SK-N-SH treated with all-trans-retinoic acid at 6 μM for 48 hours (cell line): ENCODE measurements at regions not wholly inside any gene's neighbourhood (a gene's known extent, or its start where the extent isn't known, plus 50 kb on each side); places are given as distances from the start of the nearest gene placed in this dataset.

Experiments
- ATAC-seq: fragments of 200-7000 bp; cut with Tn5 transposase; 3 replicates; pipeline ENCODE4 v1.9.1; 2020; ENCODE audit warnings: mild to moderate bottlenecking, moderate library complexity
- ARNTL ChIP-seq: fragments of 450-650 bp; formaldehyde crosslinking; IDR thresholded peaks from 2 replicates; pipeline ENCODE4 v1.5.0; 2020; ENCODE audit warnings: low read depth, mild to moderate bottlenecking, moderate library complexity, borderline replicate concordance
- BACH2 ChIP-seq: fragments of 250-450 bp; sonication (Bioruptor Pico); IDR thresholded peaks from 2 replicates; pipeline ENCODE4 v1.9.0; 2021; ENCODE audit warnings: mild to moderate bottlenecking, borderline replicate concordance
- CREB5 ChIP-seq: fragments of 250-450 bp; sonication (Bioruptor Pico); IDR thresholded peaks from 2 replicates; pipeline ENCODE4 v1.5.1; 2020; ENCODE audit warnings: low read depth, mild to moderate bottlenecking, moderate library complexity
- CSDC2 ChIP-seq: fragments of 250-450 bp; sonication (Bioruptor Pico); IDR thresholded peaks from 2 replicates; pipeline ENCODE4 v1.5.0; 2020; ENCODE audit warnings: mild to moderate bottlenecking, moderate library complexity
- ESRRG ChIP-seq: fragments of 250-450 bp; sonication (Bioruptor Pico); IDR thresholded peaks from 2 replicates; pipeline ENCODE4 v1.6.1; 2021; ENCODE audit warnings: mild to moderate bottlenecking
- GLIS3 ChIP-seq: fragments of 250-450 bp; sonication (Bioruptor Pico); IDR thresholded peaks from 2 replicates; pipeline ENCODE4 v1.5.0; 2020; ENCODE audit warnings: mild to moderate bottlenecking, moderate library complexity
- ISL1 ChIP-seq: fragments of 250-450 bp; sonication (Bioruptor Pico); IDR thresholded peaks from 2 replicates; pipeline ENCODE4 v2.1.2; 2022; ENCODE audit warnings: mild to moderate bottlenecking, moderate library complexity
- OSR1 ChIP-seq: fragments of 250-450 bp; sonication (Bioruptor Pico); IDR thresholded peaks from 2 replicates; pipeline ENCODE4 v1.8.0; 2022; ENCODE audit warnings: moderate library complexity, mild to moderate bottlenecking, inconsistent platforms
- POU6F1 ChIP-seq: fragments of 250-450 bp; sonication (Bioruptor Pico); IDR thresholded peaks from 2 replicates; pipeline ENCODE4 v1.8.0; 2021; ENCODE audit warnings: low read depth, mild to moderate bottlenecking, moderate library complexity, borderline replicate concordance
- PPARA ChIP-seq: fragments of 250-450 bp; sonication (Bioruptor Pico); IDR thresholded peaks from 2 replicates; pipeline ENCODE4 v1.5.0; 2020; ENCODE audit warnings: mild to moderate bottlenecking, borderline replicate concordance
- RARB ChIP-seq: fragments of 250-450 bp; sonication (Bioruptor Pico); IDR thresholded peaks from 2 replicates; pipeline ENCODE4 v1.8.0; 2021; ENCODE audit warnings: mild to moderate bottlenecking, moderate library complexity
- SNAI2 ChIP-seq: fragments of 250-450 bp; sonication (Bioruptor Pico); IDR thresholded peaks from 2 replicates; pipeline ENCODE4 v1.5.0; 2020; ENCODE audit warnings: mild to moderate bottlenecking, moderate library complexity
- TCF4 ChIP-seq: fragments of 250-450 bp; sonication (Bioruptor Pico); IDR thresholded peaks from 2 replicates; pipeline ENCODE4 v1.8.0; 2021; ENCODE audit warnings: mild to moderate bottlenecking, moderate library complexity, borderline replicate concordance
- TOX ChIP-seq: fragments of 250-450 bp; sonication (Bioruptor Pico); IDR thresholded peaks from 2 replicates; pipeline ENCODE4 v1.8.0; 2021; ENCODE audit warnings: mild to moderate bottlenecking, moderate library complexity, borderline replicate concordance
- ZC3H10 ChIP-seq: fragments of 250-450 bp; sonication (Bioruptor Pico); IDR thresholded peaks from 2 replicates; pipeline ENCODE4 v1.5.1; 2021; ENCODE audit warnings: mild to moderate bottlenecking, moderate library complexity
- ZFP3 ChIP-seq: fragments of 250-450 bp; sonication (Bioruptor Pico); IDR thresholded peaks from 2 replicates; pipeline ENCODE4 v1.5.0; 2020; ENCODE audit warnings: mild to moderate bottlenecking, moderate library complexity
- ZNF70 ChIP-seq: fragments of 450-650 bp; formaldehyde crosslinking; IDR thresholded peaks from 2 replicates; pipeline ENCODE4 v1.5.0; 2020; ENCODE audit warnings: mild to moderate bottlenecking, moderate library complexity
- ZNF8 ChIP-seq: fragments of 450-650 bp; formaldehyde crosslinking; IDR thresholded peaks from 2 replicates; pipeline ENCODE4 v1.5.0; 2020; ENCODE audit warnings: mild to moderate bottlenecking, moderate library complexity
- TF ChIP-seq, protein P1 (sequence below): fragments of 250-450 bp; sonication (Bioruptor Pico); IDR thresholded peaks from 2 replicates; pipeline ENCODE4 v1.5.0; 2020; ENCODE audit warnings: mild to moderate bottlenecking, moderate library complexity

DNA sequence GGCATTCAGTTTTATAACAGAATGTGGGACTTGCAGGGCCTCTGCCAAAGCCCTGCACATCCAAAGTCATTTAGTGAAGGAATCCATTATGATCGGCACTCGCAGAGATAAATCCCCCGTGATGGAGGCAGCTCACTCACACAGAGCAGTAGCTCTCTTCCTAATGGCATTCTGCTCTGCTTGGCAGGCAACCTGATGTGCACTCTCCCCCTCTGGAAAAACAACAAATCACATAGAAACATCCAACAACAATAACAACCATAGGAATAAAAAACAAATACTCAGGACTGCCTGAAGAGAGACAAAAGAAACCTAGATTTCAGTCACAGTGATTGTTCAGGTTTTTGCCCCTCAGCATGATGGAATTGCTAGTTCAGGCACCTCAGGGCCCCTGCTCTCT is 59.7 kb downstream of the NAA11 start:
- no peak for TF ChIP-seq ISL1 (CRISPR knock-in tag)
- TF ChIP-seq, all 23 proteins: peak for 0
- ATAC-seq, result no peak

DNA sequence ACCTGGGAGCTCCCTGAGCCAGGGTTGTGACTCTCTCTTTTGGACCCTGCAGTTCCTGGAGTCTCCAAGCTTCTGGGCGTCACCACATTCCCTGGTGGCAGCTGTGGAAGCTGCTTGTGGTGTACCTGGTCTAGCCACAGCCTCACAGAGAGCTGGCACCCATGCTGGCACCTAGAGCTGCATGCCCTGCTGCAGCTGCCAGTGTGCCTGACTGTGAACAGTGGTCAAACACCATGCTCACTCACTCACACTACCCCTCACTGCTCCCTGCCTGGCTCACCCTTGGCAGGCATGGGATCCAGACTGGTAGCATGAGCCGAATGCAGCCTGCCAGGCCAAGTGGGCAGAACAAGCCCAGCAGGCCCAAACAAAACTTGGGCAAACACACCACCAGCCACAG is 66.6 kb downstream of the NAA11 start:
- ATAC-seq, result no peak
- no peak for TF ChIP-seq RARB (CRISPR knock-in tag)

GRCh38 chr4:79258614-79259176 is 67.2 kb downstream of the NAA11 start:
- ATAC-seq, result no peak
- TF ChIP-seq, protein P1, sequence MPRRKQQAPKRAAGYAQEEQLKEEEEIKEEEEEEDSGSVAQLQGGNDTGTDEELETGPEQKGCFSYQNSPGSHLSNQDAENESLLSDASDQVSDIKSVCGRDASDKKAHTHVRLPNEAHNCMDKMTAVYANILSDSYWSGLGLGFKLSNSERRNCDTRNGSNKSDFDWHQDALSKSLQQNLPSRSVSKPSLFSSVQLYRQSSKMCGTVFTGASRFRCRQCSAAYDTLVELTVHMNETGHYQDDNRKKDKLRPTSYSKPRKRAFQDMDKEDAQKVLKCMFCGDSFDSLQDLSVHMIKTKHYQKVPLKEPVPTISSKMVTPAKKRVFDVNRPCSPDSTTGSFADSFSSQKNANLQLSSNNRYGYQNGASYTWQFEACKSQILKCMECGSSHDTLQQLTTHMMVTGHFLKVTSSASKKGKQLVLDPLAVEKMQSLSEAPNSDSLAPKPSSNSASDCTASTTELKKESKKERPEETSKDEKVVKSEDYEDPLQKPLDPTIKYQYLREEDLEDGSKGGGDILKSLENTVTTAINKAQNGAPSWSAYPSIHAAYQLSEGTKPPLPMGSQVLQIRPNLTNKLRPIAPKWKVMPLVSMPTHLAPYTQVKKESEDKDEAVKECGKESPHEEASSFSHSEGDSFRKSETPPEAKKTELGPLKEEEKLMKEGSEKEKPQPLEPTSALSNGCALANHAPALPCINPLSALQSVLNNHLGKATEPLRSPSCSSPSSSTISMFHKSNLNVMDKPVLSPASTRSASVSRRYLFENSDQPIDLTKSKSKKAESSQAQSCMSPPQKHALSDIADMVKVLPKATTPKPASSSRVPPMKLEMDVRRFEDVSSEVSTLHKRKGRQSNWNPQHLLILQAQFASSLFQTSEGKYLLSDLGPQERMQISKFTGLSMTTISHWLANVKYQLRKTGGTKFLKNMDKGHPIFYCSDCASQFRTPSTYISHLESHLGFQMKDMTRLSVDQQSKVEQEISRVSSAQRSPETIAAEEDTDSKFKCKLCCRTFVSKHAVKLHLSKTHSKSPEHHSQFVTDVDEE, result no peak
- TF ChIP-seq ARNTL (no peak), RARB (CRISPR knock-in tag) (no peak), CSDC2 (no peak), SNAI2 (CRISPR knock-in tag) (no peak), ISL1 (CRISPR knock-in tag) (no peak), TOX (no peak), TCF4 (CRISPR knock-in tag) (no peak), ESRRG (CRISPR knock-in tag) (no peak), OSR1 (CRISPR knock-in tag) (no peak), ZNF70 (CRISPR knock-in tag) (no peak), BACH2 (no peak), PPARA (CRISPR knock-in tag) (no peak), ZNF8 (CRISPR knock-in tag) (no peak), GLIS3 (CRISPR knock-in tag) (no peak)

GRCh38 chr4:79257953-79258613 is 67.8 kb downstream of the NAA11 start:
- TF ChIP-seq GLIS3 (CRISPR knock-in tag) (no peak), CREB5 (CRISPR knock-in tag) (no peak), POU6F1 (CRISPR knock-in tag) (no peak), CSDC2 (no peak), PPARA (CRISPR knock-in tag) (no peak), ZFP3 (CRISPR knock-in tag) (no peak), ZC3H10 (CRISPR knock-in tag) (no peak), OSR1 (CRISPR knock-in tag) (no peak), ESRRG (CRISPR knock-in tag) (no peak)
- TF ChIP-seq, protein P1, result no peak
- ATAC-seq, result no peak
